Daoy (cell line): ENCODE measurements at regions not wholly inside any gene's neighbourhood (a gene's known extent, or its start where the extent isn't known, plus 50 kb on each side); places are given as distances from the start of the nearest gene placed in this dataset.
A peak's percentile ranks its signal among the peaks of the same experiment; 100 is the strongest.

Experiments used
- DNase-seq: peaks from one replicate; pipeline ENCODE4 v3.0.0-alpha.2; 2015; ENCODE audit warnings: low read depth

DNA sequence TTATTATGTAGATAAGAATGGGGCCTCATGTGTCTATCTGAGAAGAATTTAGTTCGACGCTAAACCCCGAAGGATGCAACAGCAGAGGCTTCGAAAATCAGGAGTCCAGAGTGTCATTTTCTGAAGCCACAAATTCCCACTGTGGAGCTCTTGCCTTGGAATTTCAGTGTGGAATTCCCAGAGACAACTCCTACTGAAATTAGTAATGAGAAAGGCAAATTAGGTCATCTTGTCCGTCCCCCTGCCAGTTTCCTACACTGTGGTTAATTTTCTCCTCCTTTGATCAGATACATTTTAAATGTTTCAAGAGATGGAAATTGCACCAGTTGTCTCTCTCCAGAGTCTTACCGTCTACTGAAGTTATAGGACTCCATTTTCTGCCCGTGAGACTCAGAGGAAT lies 633.6 kb downstream of the BNC2 start:
- no peak for DNase-seq

DNA sequence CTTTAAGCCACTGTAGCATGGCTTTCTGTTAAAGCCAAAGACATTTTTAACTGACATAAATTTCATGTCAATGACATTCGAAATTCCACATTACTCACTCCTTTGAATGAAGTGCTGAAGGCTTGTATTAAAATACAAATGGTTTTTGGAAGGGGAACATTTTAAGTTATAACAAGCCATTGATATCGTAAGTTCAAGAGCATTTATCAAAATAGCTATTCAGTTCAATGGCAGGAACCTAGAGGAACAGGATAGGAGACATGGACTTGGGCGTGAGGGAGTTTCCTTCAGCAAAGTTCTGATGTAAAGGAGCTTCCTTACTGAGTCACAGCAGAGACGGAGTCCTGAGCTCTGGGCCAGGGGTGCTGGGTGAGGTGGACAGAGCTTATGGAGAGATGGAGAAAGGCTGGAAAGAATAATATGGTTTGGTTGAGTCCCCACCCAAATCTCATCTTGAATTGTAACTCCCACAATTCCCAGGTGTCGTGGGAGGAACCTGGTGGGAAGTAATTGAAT lies 631.8 kb downstream of the BNC2 start:
- DNase-seq, result no peak

DNA sequence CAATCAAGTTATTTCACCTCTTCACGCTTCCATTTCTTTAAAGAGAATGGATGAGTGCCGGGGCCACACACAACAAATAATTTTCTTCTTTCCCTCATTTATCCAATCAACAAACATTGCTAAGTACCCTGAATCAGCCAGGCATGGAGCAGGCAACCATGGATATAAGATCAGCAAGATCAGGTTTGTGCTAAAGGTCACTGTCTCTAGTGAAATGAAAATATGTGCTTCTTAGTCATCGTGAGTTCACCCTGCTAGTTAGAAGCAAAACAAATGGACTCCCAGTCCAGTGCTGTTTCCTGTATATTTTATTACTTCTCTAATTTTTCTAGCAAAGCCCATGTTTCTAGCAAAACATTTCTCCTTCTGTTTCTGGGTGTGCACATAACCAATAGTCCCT lies 629.2 kb downstream of the BNC2 start:
- peak; percentile 23 for DNase-seq

DNA sequence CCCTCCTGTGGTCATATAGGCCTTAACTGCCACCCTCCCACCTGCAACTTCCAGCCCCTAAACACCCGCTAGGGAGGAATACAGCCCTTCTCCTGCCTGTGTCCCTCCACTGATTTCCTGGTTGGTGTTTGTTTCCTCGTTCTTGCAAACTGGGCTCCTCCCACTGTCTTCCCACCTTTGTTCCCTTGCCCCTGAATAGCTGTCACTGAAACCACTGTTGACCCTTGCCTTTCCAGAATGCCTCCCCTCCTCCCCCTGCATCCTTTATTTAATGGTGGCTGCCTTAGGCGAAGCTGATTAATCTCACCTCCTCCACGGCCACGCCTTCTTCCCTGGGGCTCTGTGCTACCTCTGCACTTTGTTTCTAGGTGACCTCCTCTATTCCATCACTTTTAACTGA lies 626.7 kb downstream of the BNC2 start:
- no peak for DNase-seq

DNA sequence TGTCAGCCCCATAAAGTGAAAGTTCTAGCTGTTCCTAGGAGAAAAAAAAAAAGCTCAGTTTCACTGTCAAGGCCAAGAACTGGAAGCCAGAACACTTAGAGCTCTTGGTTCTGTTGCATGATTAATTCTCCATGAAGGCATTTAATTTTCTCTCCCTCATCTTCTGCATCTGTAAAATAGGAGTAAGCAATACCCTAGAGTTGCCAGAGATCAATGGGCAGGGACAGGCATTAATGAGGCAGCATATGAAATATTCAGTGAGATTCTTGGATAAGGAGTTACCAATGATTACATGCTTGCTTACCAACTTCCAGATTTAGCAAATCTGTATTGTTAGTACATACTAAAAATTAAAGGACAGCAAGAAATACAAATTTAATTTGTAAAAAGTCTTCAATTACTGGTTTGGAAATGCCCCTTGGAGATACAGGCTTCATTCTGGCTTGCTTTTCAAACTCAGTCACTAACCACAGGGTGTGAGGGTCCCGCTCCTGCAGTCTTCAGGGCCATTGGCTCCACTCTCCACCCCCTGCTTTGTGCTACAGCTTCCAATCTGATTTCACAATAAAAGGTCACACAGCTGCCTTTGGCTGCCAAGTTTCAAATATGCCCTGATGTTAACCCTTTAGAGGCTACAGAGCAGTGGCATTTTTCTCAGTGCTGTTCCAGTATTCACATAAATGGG lies 624.6 kb downstream of the BNC2 start:
- no peak for DNase-seq

DNA sequence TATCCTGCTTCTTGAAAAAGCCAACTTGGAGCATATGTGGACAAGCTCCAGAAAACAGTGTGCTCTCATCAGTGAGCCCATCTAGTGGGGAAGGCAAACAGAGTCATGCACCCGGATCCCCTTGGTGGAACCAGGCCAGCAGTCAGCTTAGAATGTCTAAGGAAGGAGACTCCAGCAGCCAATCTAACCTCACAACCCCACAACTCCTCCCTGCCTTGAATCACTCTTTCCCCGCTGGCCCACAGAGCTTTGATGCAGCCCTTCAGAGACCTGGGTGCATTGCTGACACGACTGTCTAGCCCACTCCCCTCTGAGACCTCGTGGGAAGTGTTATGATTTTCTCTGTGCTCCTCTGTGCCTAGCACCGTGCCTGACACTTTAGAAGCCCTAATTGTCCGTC lies 623.7 kb downstream of the BNC2 start:
- DNase-seq, result no peak

DNA sequence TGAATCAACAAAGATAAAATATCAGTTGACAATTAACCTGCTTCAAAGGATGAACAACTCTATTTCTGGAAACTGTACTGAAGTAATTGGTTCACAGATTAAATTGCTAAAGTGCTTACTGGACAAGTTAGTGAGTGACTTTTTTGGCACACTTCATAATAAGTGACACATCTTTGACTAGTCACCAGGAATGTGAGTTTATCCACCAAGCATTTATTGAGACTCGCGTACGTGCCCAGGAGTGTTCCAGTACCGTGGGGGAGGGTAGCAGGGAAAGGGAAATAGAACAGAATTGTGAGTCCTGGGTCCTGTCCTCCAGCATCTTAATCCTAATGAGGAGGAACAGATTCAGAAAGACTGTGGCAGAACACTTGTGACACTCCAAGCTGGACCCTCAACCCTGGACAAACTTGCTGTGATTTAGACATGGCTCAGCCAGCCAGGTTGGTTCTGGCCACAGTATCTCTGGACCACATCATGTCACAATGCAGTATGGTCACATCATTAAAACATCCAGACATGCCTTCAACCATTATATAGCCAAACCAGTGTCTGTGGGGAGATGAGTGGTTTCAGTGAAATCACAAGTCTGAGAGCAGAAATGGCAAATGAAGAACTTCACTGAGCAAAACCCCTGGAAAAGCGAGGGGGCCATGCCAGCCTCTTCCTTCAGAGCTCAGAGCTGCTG lies 623.1 kb downstream of the BNC2 start:
- DNase-seq, result peak; percentile 32

DNA sequence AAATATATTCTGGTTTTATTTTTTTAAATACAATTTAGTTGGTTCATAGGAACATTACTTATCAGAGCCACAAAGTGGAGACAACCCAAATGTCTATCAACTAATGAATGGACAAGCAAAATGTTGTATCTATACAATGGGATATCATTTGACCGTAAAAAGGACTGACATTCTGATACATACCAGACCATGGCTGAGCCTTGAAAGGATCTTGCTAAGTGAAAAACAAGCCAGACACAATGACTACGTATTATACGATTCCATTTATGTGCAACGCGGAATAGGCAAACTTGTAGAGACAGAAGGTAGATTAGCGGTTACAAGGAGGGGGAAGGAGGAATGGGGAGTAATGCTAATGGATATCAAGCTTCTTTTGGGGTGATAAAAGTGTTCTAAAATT lies 621.6 kb downstream of the BNC2 start:
- no peak for DNase-seq

DNA sequence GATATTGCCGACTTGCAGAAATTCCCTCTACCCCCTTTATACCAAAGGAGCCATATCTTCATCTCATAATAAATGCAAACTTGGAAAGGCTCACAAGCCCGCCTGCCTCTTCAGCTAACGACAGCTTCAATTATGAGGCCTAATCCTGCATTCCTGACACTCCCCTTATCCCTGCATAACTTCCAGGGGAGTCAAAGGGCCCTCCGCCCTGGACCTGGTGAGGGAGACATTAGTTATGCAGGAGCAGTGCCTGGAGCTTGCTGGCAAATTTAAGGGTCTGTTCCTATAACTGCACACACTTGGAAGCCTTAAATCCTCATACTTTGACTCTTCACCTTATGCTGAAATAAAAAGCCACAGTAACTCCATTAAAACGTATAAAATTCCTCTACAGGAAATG lies 617.9 kb downstream of the BNC2 start:
- DNase-seq, result no peak

DNA sequence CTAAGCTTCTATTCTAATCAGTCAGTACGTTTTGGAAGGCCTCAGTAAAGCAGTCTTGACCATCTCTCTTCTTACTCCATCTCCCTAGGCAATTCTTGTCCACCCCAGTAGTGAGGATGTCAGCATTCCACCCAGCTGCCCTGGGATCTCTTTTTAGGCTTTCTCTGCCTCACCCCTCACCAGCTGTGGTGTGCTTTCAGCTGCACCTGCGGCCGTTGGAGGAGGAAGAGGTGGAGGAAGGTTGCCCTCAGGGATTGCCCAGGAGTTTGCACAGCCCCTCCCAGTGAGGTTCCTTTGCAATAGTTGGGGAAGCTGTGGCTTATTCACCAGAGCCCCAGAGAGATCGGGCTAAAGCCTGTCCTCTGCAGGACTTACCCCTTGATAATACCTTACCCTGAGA lies 615.8 kb downstream of the BNC2 start:
- no peak for DNase-seq

DNA sequence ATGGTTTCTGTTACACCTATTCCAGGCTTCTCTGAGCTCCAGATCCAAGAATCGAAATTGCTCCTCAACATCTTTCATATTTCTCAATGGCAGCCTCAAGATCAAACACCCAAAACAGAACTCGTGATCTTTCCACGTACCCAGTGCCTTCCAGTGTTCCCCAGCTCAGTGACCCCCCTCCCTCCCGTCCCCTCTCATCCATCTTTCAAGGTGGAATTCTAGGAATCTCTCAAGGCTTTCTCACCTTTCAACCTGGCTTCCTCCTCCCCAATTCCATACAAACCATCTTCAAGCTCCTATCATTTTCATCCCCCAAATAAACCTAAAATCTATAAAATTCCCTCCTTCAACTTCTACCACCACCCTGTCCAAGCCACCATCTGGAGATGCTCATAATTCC lies 615.3 kb downstream of the BNC2 start:
- DNase-seq, result no peak

DNA sequence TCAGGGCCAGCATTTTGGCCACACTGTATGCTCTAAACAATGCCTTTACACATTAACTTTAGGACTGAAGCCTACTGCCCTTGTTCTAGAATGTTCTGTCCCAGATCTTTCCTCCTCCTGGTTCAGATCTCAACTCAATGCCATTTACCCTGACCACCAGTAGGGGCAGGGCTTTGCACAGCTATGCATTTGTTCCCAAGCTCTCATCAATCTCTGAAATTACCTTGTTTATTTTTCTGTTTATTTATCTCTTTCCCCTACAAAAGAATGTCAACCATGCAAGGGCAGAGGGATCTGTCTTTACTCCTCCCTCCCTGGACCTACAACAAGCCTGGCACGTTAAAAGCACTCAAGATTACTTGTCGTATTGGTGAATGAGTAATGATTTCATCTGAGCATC lies 612.9 kb downstream of the BNC2 start:
- no peak for DNase-seq

DNA sequence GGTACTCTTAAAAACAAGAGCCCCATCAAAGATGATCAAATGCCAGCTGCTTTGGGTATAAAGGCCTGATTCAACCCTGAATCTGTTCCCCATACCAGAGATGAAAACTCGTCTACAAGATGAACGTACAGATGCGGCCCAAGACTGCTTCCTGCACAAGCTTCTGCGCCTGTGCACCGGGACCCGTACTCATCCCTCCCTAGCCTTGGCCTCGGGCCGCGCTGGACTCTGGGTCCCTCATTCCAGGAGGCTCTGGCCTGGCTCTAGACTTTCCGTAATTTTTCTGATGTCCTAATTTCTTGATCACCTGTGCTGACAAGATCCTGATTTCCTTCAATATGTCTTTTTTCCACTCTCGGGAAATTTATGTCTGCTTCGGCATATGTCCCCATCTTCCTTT lies 612.3 kb downstream of the BNC2 start:
- no peak for DNase-seq

DNA sequence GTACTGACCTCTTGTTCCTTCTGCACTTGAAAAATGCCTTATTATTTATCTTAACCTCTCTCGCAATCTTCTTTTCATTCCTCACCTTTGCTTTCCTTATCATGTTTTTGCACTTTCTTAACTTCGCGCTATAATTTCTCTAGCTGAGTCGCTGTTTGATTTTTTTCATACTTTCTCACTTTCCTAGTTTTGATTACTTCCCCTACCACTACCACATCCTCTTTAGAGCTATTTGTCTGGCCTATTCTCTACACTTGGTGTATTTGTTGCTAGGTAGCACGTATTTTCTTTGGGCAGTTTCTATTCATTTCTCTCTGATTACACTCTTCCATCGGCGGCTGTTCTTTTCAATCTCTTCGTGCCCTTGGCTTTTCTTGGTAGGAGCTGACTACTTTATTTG lies 611.8 kb downstream of the BNC2 start:
- no peak for DNase-seq

DNA sequence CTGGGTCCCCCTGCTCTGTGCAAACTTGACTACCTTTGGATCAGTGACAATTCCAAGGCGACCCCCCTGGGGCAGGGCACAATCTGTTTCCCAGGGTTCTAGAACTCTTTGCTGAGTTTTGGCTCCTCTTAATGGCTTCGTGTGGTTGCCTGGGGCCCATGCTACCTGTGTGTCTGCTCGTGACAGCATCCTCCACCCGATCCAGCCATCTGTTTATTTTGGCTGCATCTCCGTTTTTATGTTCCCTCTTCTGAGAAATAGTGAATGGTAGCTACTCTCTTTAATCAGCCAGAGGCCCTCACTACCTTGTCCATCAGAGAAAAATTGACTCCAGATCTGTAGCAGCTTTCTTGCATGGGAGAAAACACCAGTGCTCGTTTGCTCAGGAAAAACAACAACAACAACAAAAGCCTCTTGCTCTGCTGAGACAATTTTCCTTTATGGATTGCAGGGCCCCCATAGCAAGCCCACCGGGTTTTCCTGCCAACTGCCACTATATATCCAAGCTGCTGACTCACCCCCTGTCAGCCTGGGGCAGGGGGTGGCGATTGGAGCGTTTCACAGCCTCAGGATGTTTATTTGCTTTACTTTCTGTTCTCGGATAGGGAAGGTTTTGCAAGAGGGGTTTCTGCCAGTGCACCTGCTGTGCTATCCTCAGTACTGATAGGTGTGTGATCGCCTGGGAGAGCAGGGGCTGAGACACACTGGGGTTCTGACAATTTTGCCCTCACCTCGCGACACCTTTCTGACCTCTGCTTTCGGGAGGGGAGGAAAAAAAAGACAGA lies 607.8 kb downstream of the BNC2 start:
- peak; percentile 25 for DNase-seq

DNA sequence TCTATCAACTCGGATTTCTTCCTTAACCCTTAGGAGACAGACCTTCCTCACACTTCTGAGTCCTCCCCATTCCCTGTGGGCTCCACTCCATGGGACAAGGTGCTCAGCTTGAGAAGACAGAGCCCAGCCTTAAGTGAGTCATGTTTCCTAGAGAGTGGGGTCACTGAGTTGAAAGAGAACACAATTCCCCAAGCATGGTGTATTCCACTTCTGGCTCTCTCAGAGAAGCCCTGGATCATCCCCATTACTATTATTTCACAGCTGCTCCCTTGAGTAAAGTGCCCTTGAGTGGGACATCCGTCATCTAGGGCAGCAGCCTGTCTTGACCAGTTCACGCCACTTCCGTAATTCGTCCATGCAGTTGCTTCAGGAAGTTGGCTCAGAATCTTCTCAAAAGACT lies 604.8 kb downstream of the BNC2 start:
- DNase-seq, result no peak

DNA sequence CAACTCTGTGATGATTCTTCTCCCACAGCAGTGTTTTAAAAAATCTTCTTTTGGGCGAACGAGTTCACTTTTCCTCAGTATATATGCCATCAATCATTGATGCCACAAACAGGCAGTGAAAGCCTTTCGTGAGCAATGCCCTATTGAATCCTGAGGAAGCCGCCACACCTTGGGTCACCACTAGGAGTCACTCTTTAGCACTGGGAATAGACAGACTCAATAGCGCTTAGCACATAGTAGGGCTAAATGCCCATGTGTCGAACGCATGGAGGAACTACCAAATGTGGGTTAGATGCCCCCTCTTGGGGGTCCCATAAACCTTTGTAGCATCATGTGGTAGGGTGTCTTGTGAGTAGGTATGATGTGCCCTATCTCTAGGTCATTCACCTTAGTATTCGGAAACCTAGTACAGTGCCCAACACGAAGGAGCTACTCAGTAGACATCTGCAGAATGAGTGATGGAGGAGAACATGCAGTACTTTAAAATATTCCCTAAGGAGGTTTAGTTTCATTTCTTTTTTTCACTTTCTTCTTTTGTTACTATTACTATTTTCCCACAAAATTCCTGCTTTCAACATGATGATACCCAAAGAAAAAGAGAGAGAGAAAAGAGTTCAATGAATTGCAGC lies 603.7 kb downstream of the BNC2 start:
- DNase-seq, result no peak

DNA sequence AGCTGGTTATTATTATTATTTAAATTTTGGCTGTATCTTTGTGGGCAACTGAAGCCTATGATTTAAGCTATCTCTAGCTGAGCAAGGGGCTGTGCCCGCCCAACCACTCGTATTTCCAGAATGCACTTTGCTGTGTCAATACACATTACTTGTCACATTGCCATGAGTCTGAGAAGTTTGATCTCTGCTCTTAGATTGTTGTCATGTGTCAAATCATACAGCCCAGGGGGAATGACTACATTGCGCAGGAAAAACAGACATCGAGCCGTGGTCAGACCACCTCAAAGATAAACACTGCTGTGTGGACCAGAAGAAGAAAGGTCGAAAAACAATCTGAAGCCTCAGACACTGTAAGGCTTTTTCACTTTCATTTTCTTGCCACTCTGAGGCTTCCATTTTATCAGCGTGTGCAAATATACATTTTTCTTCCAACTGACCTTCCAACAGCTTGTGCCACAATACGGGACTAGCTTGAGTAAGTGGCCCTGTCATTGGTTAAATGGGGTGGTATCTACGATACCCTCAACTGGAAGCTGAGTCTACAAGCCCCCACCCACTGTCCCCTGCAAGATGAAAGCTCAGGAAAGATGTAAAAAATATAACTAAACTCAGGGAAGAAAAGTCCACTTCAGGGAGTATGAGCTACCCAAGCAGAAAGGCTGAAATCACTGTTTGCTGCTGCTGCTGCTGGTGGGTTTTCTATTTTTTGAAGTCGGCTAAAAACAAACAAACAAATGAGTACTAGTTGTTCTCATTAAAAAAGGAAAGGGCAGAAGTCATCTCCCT lies 603.0 kb downstream of the BNC2 start:
- DNase-seq, result peak; percentile 59

DNA sequence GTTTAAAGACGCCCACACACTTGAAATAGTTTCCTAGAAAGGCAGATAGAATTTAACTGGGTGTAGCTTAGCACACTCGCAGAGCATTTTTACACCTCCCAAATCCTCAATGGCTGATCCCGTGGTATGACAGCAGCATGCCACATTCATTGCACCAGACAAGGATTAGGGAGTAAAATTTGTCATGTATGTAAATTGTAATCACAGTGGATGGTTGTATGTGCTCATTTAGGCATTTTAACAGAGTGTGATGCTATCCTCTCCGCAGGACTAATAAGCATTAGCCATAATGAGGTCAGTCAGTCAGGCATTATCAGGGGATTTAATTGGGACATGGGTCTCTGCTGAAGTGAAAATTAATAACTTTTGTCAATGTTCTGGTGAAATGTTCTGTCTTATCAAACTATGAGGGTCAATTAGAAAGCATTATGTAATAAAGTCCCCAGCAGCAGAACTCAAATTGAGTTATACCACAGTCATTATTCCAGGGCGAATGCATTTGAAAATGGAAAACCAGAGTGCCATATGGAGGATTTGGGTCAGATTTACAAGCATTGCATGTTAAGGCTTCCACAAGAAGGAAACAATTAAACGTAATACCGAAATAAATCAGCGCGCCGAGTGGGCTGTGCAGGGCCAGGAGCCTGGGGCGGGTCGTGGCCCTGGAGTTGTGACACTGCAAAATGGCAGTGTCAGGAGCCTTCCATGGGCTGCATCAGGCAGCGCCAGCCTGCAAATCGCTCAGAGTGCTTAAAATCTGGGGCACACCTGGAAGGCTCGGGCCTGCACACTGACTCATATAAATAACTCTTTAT lies 602.2 kb downstream of the BNC2 start:
- no peak for DNase-seq

DNA sequence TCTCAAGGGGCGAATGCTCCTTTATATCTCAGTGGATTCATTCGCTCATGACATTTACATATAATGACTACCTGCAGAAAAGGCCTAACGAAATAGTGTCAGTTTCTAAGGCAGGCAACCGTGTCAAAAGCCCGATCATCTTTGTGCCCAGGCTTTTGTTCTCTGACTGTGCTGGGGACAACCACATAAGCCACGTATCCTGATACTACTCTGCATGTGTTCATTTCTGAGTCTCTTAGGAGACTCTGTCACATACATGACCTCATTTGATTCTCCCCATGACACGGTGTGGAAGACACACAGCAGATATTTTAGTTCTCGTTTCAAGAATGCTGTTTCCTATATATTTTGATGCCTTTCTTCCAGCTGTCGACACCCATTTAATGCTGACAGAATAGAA lies 598.5 kb downstream of the BNC2 start:
- DNase-seq, result no peak

DNA sequence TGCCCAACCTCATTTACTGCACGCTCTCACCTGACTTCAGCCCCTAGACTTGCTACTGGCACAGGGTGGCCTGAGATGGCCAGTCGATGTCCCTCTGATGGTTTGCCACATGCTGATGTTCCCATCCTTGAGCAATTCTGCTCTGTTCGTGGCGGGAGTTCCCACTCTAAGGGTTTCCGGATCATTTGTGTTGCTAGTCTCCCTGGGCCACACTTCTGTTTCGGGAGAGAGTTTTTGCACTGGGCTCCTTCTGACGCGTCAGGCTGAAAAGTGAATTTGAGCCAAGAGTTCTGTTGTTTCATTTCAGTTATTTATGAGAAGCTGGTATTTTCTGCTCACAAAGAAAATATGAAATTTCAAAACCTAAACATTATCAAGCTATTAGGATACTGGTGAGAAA lies 597.7 kb downstream of the BNC2 start:
- no peak for DNase-seq
